Activated T-helper 1 cell treated with anti-CD3 and anti-CD28 coated beads, Interleukin-2, amount 50 U/mL, for 16 hours (primary cell): ENCODE measurements at regions not wholly inside any gene's neighbourhood (a gene's known extent, or its start where the extent isn't known, plus 50 kb on each side); places are given as distances from the start of the nearest gene placed in this dataset.

Experiments used
- DNase-seq, 2 donors: peaks; one replicate each; pipeline ENCODE4 v3.0.0-alpha.2; 2020; ENCODE audit warnings: low read depth in 1 of 2, low spot score in 1 of 2

DNA sequence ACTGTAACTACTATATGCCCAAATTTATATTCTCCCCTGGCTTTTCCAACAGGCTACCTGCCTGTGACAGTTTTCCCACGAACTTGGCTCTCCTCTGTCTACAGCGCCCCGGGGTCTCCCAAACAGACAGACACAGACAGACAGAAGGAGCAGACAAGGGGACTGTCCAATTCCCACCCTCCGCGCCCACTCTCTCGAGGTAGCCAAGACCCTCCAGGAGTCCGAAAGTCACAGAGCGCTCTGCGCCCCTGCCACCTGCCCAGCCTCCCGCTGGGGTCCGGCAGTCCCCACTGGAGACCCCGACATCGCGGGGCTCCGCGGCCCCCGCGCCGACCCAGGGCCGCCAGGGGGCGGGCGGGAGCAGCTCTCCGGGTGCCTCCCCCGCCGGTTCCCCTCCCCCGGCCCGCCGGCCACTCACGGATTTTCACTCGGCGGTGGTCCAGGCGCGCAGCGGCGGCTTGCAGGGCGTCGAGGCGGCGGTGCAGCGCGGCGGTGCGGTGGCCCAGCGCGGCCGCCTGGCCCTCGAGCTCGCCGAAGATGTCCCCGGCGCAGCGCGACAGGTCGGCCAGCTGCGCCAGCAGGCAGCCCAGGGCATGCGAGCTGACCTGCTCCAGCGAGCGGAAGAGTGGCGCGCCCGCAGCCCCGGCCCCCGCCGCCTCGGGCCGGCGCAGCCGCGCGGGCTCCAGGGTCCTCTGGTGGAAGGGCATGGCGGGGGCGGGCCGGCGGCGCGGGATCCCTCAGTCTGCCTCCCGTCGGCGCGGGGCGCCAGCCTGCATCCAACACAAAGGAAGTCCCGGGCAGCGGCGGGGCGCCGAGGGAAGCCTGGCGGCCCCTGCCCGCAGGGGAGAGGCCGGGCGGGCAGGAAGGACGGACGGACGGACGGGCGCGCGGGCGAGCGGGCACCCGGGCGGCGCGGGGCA lies 81.3 kb upstream of the CCDC28A start:
- DNase-seq: peak in 1 of 2 donors; percentile 31

DNA sequence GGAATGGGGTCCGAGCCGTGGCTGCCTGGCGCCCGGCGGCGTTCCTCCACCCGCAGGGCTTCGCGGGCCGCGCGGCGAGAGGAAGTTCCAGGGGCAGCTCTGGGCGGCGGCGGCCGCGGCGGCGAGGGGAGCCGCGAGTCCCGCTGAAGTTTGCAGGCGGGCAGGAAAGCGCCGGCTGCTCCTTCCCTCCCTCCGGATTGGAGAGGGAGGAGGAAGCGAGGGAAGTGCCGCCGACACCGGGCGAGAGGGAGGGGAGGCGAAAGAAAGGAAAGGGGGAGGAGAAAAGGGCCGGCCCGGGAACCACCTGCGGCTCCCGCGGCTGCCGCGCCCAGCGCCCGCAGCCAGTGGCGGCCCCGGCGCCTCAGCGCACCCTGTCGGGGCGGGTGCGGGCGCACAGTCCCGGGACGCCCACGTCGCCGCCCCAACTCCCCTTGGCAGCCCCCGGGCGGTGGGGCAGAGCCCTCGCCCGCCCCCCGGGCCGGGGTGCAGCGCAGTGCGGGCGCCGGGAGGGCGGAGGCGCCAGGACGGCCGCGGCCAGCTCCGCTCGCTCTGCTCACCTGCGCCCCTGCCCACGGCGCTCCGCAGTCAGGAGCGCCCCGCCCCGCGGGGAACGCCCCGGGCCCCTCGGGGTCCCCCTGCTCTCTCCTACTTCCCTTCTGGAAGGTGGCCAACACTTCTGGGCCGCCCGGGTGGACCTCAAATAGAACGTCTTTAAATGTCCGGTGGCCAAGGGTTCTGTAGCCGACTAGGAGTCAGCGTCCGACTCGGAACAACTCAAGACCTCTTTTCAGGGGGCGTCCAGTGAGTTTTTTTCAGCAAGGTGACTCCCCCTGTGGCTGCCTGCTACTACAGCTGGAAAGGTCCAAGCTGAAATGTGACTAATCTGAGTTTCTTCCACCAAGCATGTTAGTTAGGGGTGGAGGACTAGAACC lies 80.3 kb upstream of the CCDC28A start:
- peak in 1 of 2 donors; percentile 13 for DNase-seq

DNA sequence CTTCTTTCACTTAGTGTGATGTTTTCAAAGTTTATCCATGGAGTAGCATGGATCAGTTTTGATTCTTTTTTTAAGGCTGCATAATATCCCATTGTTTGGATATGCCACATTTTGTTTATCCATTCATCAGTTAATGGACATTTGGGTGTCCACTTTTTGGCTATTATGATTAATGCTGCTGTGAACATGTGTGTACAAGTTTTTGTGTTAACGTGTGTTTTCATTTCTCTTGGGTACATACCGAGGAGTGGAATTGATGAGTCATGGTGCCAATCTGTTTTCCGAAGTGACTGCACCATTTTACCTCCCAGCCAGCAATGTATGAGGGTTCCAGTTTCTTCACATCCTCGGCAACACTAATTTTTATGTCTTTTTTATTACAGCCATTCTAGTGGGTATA lies 78.4 kb upstream of the CCDC28A start:
- DNase-seq: no peak

DNA sequence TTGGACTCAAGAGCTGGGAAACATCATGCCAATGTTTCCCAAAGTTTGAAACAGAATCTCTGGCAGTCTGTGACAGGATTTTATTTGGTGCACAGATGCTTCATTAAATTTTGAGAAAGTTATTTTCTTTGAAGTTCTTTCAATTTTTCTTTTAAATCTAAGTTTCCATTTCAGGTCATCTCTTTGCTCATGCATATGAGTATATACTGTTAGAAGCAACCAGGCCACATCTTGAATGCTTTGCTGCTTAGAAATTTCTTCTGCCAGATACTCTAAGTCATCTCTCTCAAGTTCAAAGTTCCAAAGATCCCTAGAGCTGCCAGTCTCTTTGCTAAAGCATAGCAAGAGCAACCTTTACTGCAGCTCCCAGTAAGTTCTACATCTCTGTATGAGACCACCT lies 59.1 kb upstream of the CCDC28A start:
- DNase-seq: no peak

DNA sequence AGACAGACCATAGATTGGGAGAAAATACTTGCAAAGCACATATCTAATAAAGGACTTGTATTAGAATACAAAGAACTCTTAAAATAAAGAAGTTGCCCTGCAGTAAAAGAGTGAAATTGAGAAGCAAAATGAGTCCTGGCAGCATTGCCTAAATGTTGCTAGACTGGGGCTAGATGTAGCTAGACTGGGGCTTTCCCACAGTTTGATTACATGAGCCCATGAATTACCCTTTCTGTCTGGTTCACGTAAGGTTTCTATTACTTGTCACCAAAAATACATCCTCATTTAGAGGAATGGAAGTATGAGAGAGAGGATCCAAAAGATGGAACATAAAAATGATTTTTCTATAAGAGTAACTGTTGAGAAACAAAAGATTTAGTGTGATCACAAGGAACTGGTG lies 57.6 kb upstream of the CCDC28A start:
- no peak for DNase-seq

DNA sequence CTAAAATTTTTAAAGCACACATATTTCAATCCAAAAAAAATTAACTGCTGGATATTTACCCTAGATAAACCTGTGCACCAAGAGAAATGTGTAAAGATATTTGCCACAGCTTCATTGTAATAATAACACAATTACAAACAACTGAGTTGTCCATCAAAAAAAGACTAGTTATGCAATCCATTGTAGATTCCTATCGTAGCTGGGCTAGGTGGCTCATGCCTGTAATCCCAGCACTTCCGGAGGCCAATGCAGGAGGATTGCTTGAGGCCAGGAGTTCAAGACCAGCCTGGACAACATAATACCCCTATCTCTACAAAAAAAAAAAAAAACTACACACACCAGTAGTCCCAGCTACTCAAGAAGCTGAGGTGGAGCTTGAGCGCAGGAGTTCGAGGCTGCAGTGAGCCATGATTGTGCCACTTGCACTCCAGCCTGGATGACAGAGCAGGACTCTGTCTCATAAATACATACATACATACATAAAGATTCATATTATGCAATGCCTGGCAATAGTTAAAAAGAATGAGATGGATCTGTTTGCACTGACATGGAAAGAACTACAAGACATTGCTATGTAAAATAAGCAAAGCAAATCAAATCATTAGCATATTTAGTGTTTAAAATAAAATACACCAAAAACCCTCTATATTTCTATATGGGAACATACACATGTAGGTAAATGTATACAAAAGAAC lies 56.5 kb upstream of the CCDC28A start:
- no peak for DNase-seq

DNA sequence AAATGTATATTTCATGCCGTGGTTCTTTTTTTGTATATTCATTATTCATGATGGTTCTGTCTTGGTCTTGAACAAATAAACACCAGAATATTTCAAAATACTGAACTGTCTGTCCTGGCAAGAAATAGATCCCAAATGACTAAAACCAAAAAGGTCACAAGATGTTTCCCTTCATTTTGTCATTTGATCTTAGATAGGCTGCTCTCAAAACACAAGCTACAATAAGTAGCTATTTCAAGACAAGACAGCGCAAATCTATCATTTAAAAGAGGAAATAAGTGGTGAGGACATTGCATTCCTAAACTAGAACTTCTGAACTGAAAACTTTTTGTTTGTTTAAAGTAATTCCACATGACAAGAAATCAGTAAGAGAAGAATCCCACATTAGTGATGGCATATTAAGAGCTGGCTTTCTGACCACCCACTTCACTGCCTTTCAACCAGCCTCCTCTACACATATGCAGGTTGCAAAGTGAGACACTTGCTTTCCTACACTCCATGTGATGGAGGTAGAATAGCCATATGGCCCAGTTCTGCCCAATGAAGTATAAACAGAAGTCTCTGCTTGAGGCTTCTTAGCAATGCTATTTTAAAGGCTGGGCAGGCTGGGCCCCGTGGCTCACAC lies 54.4 kb upstream of the CCDC28A start:
- DNase-seq: no peak

DNA sequence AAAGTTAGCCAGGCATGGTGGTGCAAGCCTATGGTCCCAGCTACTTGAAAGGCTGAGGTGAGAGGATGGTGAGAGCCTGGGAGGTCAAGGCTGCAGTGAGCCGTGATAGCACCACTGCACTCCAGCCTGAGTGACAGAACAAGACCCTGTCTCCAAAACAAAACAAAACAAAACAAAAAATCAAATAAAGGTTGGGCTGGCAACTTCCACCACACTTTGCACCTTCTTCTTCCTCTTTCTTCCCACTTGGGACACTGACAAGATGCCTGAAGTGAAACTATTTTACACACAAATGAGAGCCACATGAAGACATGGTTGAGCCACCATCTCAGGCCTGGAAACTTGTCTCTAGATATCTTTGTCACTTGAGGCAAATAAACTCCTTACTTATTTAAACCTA lies 53.8 kb upstream of the CCDC28A start:
- DNase-seq: no peak

DNA sequence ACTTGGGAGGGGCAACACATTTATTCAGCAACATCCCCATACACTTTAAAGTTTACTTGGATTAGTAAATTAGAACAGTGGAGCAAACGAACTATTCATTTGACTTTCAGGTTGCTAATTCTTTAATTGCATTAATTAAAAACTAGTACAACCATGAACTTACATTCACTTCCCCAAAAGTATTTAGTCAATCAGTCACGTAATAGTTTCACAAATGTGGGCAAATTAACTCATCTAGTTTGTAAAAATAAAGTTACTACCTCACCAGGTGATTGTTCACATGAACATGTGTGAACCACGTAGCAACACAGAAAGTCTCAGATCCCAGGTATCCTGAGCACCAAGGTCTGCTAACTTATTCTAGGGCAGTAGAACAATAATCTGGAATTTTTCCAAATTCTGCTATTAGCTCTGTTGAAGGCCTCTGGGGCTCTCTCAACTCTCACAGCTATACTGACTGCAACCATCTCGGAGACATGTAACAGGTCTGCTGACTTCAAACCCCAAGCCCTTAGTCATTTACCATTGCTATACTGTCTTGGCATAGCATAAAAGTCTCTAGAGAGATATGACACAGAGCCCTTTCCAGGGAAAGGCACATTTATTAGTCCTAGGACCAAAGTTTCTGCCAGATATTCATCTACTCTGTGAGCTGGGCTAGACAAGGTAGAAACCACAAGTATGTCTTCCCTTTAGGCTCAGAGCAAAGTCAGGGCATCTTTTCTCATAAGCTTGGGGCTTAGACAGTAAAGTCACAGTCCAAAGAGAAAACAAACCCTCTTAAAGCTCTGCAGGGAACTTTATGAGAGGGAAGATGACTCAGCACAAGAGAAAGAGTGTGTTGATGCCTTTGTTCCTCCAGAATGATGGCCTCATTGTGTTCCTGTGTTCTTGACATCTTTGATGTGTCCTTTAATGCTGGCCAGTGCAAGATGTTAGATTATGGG lies 50.9 kb upstream of the CCDC28A start:
- no peak for DNase-seq
